HG02981 (cell line): ENCODE measurements at regions not wholly inside any gene's neighbourhood (a gene's known extent, or its start where the extent isn't known, plus 50 kb on each side); places are given as distances from the start of the nearest gene placed in this dataset.

Experiments used
- ATAC-seq: cut with Tn5 transposase; IDR thresholded peaks from one replicate; pipeline ENCODE4 v1.9.1; 2021; ENCODE audit warnings: mild to moderate bottlenecking, moderate library complexity; ENCODE audit not compliant: unreplicated experiment

- no peak for ATAC-seq
These were observed 320.7 kb upstream of the PFKP start for GRCh38 chr10:2746638-2747037.

GRCh38 chr10:2745666-2746065 lies 321.7 kb upstream of the PFKP start:
- no peak for ATAC-seq

GRCh38 chr10:2744547-2745200 lies 322.7 kb upstream of the PFKP start:
- ATAC-seq = no peak

GRCh38 chr10:2734603-2735002 lies 332.7 kb upstream of the PFKP start:
- ATAC-seq = no peak

- ATAC-seq = no peak
These were observed 333.9 kb upstream of the PFKP start for GRCh38 chr10:2733278-2733963.

- ATAC-seq = no peak
These were observed 335.4 kb upstream of the PFKP start for GRCh38 chr10:2731940-2732339.

GRCh38 chr10:2729197-2729596 lies 338.2 kb upstream of the PFKP start:
- no peak for ATAC-seq

- ATAC-seq = no peak
These were observed 339.3 kb upstream of the PFKP start for GRCh38 chr10:2728087-2728486.

- ATAC-seq = no peak
These were observed 350.8 kb upstream of the PFKP start for GRCh38 chr10:2716596-2716995.

- ATAC-seq = no peak
These were observed 352.8 kb upstream of the PFKP start for GRCh38 chr10:2714597-2714996.

GRCh38 chr10:2703953-2704352 lies 363.4 kb upstream of the PFKP start:
- ATAC-seq = no peak

- ATAC-seq = no peak
These were observed 365.5 kb upstream of the PFKP start for GRCh38 chr10:2701802-2702201.

- peak; percentile 92 for ATAC-seq
These were observed 366.6 kb upstream of the PFKP start for GRCh38 chr10:2700626-2701305.

- ATAC-seq = no peak
These were observed 378.4 kb upstream of the PFKP start for GRCh38 chr10:2688958-2689357.

- ATAC-seq = no peak
These were observed 380.7 kb upstream of the PFKP start for GRCh38 chr10:2686691-2687090.

- ATAC-seq = no peak
These were observed 384.9 kb upstream of the PFKP start for GRCh38 chr10:2682491-2682890.

GRCh38 chr10:2681891-2682290 lies 385.5 kb upstream of the PFKP start:
- ATAC-seq = no peak

GRCh38 chr10:2680821-2681220 lies 386.5 kb upstream of the PFKP start:
- no peak for ATAC-seq

- no peak for ATAC-seq
These were observed 387.7 kb upstream of the PFKP start for GRCh38 chr10:2679646-2680045.

GRCh38 chr10:2676455-2676854 lies 390.9 kb upstream of the PFKP start:
- no peak for ATAC-seq

GRCh38 chr10:2674451-2674850 lies 392.9 kb upstream of the PFKP start:
- ATAC-seq = no peak

- no peak for ATAC-seq
These were observed 396.5 kb upstream of the PFKP start for GRCh38 chr10:2670864-2671263.
